Nephron progenitor cell (in vitro differentiated cells): ENCODE measurements at regions not wholly inside any gene's neighbourhood (a gene's known extent, or its start where the extent isn't known, plus 50 kb on each side); places are given as distances from the start of the nearest gene placed in this dataset.

Source experiments
- DNase-seq: peaks from one replicate; pipeline ENCODE4 v3.0.0; 2021
- H3K27ac Mint-ChIP-seq: 2 replicates; pipeline ENCODE4 v1.8.0; 2021; ENCODE audit warnings: mild to moderate bottlenecking, moderate library complexity, mixed read lengths
- H3K27me3 Mint-ChIP-seq: 2 replicates; pipeline ENCODE4 v1.8.0; 2021; ENCODE audit warnings: mild to moderate bottlenecking, low read depth, mixed read lengths; ENCODE audit not compliant: poor library complexity
- H3K36me3 Mint-ChIP-seq: 2 replicates; pipeline ENCODE4 v1.8.0; 2021; ENCODE audit warnings: low read depth, mixed read lengths
- H3K4me1 Mint-ChIP-seq: 2 replicates; pipeline ENCODE4 v1.8.0; 2021; ENCODE audit warnings: mixed read lengths
- H3K4me3 Mint-ChIP-seq: 2 replicates; pipeline ENCODE4 v1.8.0; 2021; ENCODE audit warnings: mild to moderate bottlenecking, moderate library complexity, mixed read lengths
- H3K9me3 Mint-ChIP-seq: 2 replicates; pipeline ENCODE4 v1.8.0; 2021; ENCODE audit warnings: mild to moderate bottlenecking, moderate library complexity, mixed read lengths
- TF ChIP-seq, protein P1 (sequence below): fragments of 200-600 bp; sonication (generic); IDR thresholded peaks from 2 replicates; pipeline ENCODE4 v1.5.0; 2021; ENCODE audit warnings: antibody characterized with exemption

GRCh38 chr3:64998317-64998716 lies 310.5 kb upstream of the ADAMTS9 start:
- Mint-ChIP-seq H3K4me1 (peaks cover 59% of the 10 kb centered on the region), H3K9me3 (peaks cover 14% of the 10 kb centered on the region), H3K4me3 (no peak overlapping the region), H3K36me3 (no peaks in the 10 kb centered on the region), H3K27me3 (no peaks in the 10 kb centered on the region), H3K27ac (no peak overlapping the region)
- TF ChIP-seq, protein P1, sequence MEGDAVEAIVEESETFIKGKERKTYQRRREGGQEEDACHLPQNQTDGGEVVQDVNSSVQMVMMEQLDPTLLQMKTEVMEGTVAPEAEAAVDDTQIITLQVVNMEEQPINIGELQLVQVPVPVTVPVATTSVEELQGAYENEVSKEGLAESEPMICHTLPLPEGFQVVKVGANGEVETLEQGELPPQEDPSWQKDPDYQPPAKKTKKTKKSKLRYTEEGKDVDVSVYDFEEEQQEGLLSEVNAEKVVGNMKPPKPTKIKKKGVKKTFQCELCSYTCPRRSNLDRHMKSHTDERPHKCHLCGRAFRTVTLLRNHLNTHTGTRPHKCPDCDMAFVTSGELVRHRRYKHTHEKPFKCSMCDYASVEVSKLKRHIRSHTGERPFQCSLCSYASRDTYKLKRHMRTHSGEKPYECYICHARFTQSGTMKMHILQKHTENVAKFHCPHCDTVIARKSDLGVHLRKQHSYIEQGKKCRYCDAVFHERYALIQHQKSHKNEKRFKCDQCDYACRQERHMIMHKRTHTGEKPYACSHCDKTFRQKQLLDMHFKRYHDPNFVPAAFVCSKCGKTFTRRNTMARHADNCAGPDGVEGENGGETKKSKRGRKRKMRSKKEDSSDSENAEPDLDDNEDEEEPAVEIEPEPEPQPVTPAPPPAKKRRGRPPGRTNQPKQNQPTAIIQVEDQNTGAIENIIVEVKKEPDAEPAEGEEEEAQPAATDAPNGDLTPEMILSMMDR, result no peak
- no peak for DNase-seq

GRCh38 chr3:64995857-64996551 lies 308.2 kb upstream of the ADAMTS9 start:
- H3K27ac Mint-ChIP-seq, result peak overlapping the region; percentile 96
- peak overlapping the region; percentile 2 for H3K4me3 Mint-ChIP-seq
- TF ChIP-seq, protein P1, result no peak
- no peaks in the 10 kb centered on the region for H3K27me3 Mint-ChIP-seq
- no peaks in the 10 kb centered on the region for H3K36me3 Mint-ChIP-seq
- DNase-seq, result no peak
- H3K4me1 Mint-ChIP-seq, result peaks cover 70% of the 10 kb centered on the region
- peaks cover 6% of the 10 kb centered on the region for H3K9me3 Mint-ChIP-seq

GRCh38 chr3:64993781-64994180 lies 306.0 kb upstream of the ADAMTS9 start:
- no peaks in the 10 kb centered on the region for H3K9me3 Mint-ChIP-seq
- DNase-seq, result no peak
- peaks cover 52% of the 10 kb centered on the region for H3K4me1 Mint-ChIP-seq
- H3K27ac Mint-ChIP-seq, result no peak overlapping the region
- H3K27me3 Mint-ChIP-seq, result peaks cover 3% of the 10 kb centered on the region
- TF ChIP-seq, protein P1, result no peak
- no peak overlapping the region for H3K4me3 Mint-ChIP-seq
- H3K36me3 Mint-ChIP-seq, result no peaks in the 10 kb centered on the region

GRCh38 chr3:64992530-64993285 lies 304.9 kb upstream of the ADAMTS9 start:
- no peak for DNase-seq
- Mint-ChIP-seq H3K4me1 (peaks cover 46% of the 10 kb centered on the region), H3K9me3 (peaks cover under 1% of the 10 kb centered on the region), H3K27ac (no peak overlapping the region), H3K27me3 (peaks cover 3% of the 10 kb centered on the region), H3K4me3 (no peak overlapping the region), H3K36me3 (no peaks in the 10 kb centered on the region)
- TF ChIP-seq, protein P1, result no peak

DNA sequence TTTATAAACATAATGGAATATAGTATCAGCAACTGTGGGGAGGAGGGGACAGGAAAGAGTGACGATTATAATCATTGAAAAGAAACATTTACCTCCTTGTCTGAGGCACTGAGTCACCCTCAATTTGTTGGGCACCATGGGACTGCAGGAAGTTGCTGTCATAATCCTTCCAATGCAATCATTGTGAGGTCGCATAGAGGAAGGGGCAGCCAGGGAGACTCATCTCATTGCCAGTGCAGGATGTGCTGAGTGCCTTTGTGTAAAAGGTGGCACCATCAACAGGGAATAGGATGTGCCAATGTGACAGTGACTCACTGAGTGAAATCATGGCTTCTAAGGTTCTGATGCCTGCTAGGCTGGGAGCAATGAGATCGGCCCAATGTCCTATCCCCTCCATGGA lies 300.4 kb upstream of the ADAMTS9 start:
- TF ChIP-seq, protein P1, result no peak
- H3K4me1 Mint-ChIP-seq, result peaks cover 11% of the 10 kb centered on the region
- H3K4me3 Mint-ChIP-seq, result no peak overlapping the region
- DNase-seq, result no peak
- H3K27ac Mint-ChIP-seq, result no peak overlapping the region
- peaks cover 3% of the 10 kb centered on the region for H3K27me3 Mint-ChIP-seq
- H3K36me3 Mint-ChIP-seq, result no peaks in the 10 kb centered on the region
- peaks cover 7% of the 10 kb centered on the region for H3K9me3 Mint-ChIP-seq

- TF ChIP-seq, protein P1, result no peak
- Mint-ChIP-seq H3K36me3 (no peaks in the 10 kb centered on the region), H3K4me1 (peaks cover 8% of the 10 kb centered on the region), H3K27ac (no peak overlapping the region), H3K27me3 (peaks cover 3% of the 10 kb centered on the region), H3K4me3 (no peak overlapping the region), H3K9me3 (peaks cover 7% of the 10 kb centered on the region)
- DNase-seq, result no peak
Measured at GRCh38 chr3:64987726-64988125, 299.9 kb upstream of the ADAMTS9 start.
